H1 (cell line): ENCODE measurements at regions not wholly inside any gene's neighbourhood (a gene's known extent, or its start where the extent isn't known, plus 50 kb on each side); places are given as distances from the start of the nearest gene placed in this dataset.

ENCODE experiments used
- CHD7 ChIP-seq: fragments of 300-600 bp; sonication (generic); IDR thresholded peaks from 2 replicates; pipeline ENCODE4 v1.7.1; 2012; ENCODE audit warnings: low read length, moderate library complexity, mild to moderate bottlenecking, inconsistent platforms; ENCODE audit not compliant: insufficient replicate concordance
- CREB1 ChIP-seq: IDR thresholded peaks from 2 replicates; pipeline ENCODE4 v1.6.1; 2012; ENCODE audit warnings: inconsistent platforms
- KDM4A ChIP-seq: IDR thresholded peaks from one replicate; pipeline ENCODE4 v1.7.1; 2012; ENCODE audit warnings: low read depth, mild to moderate bottlenecking, moderate library complexity, low read length, inconsistent platforms; ENCODE audit not compliant: severe bottlenecking
- RBBP5 ChIP-seq: IDR thresholded peaks from 2 replicates; pipeline ENCODE4 v1.7.1; 2012; ENCODE audit warnings: low read depth, mild to moderate bottlenecking, inconsistent platforms, low read length, moderate library complexity, borderline replicate concordance

GRCh38 chr3:59103552-59103951 lies 53.7 kb upstream of the CFAP20DC start (continued):
- no peak for TF ChIP-seq CHD7
- no peak for TF ChIP-seq CREB1
- no peak for TF ChIP-seq KDM4A
- no peak for TF ChIP-seq RBBP5
